Neural progenitor cell (in vitro differentiated cells): ENCODE measurements at regions not wholly inside any gene's neighbourhood (a gene's known extent, or its start where the extent isn't known, plus 50 kb on each side); places are given as distances from the start of the nearest gene placed in this dataset.

Experiments
- DNase-seq: peaks from one replicate; pipeline ENCODE4 v3.0.0-alpha.2; 2016; ENCODE audit warnings: low spot score
- H2AFZ ChIP-seq: fragments of 200-600 bp; sonication (generic); replicated peaks from 2 replicates; pipeline ENCODE4 v1.6.1; 2016; ENCODE audit warnings: antibody characterized with exemption
- H3F3A ChIP-seq: fragments of 200-600 bp; sonication (generic); 2 replicates; pipeline ENCODE4 v1.6.1; 2016; ENCODE audit warnings: antibody characterized with exemption, low read depth
- H3K27ac ChIP-seq: fragments of 200-600 bp; sonication (generic); 2 replicates; pipeline ENCODE4 v1.5.1; 2016; ENCODE audit warnings: mild to moderate bottlenecking
- H3K27me3 ChIP-seq: fragments of 200-600 bp; sonication (generic); 2 replicates; pipeline ENCODE4 v1.6.1; 2016; ENCODE audit warnings: mild to moderate bottlenecking, moderate library complexity
- H3K36me3 ChIP-seq: fragments of 200-600 bp; sonication (generic); 2 replicates; pipeline ENCODE4 v1.5.1; 2016
- H3K4me1 ChIP-seq: fragments of 200-600 bp; sonication (generic); 2 replicates; pipeline ENCODE4 v1.6.1; 2016; ENCODE audit warnings: mixed run types
- H3K4me2 ChIP-seq: fragments of 200-600 bp; sonication (generic); 2 replicates; pipeline ENCODE4 v1.6.1; 2016
- H3K4me3 ChIP-seq: fragments of 200-600 bp; sonication (generic); 2 replicates; pipeline ENCODE4 v1.5.1; 2016
- H3K79me2 ChIP-seq: fragments of 200-600 bp; sonication (generic); 2 replicates; pipeline ENCODE4 v1.6.1; 2016; ENCODE audit warnings: low read depth
- H3K9ac ChIP-seq: fragments of 200-600 bp; sonication (generic); 2 replicates; pipeline ENCODE4 v1.6.1; 2016
- H3K9me3 ChIP-seq: fragments of 200-600 bp; sonication (generic); 2 replicates; pipeline ENCODE4 v1.5.1; 2016; ENCODE audit warnings: low read depth
- H4K20me1 ChIP-seq: fragments of 200-600 bp; sonication (generic); 2 replicates; pipeline ENCODE4 v1.6.1; 2016; ENCODE audit warnings: low read depth
- H3K27ac Mint-ChIP-seq: 3 replicates; pipeline ENCODE4 v1.8.0; 2021; ENCODE audit warnings: mixed read lengths
- H3K27me3 Mint-ChIP-seq: 2 replicates; pipeline ENCODE4 v1.8.0; 2022; ENCODE audit warnings: low read depth, mild to moderate bottlenecking, inconsistent platforms, moderate library complexity, mixed read lengths; ENCODE audit not compliant: insufficient read depth
- H3K36me3 Mint-ChIP-seq: 3 replicates; pipeline ENCODE4 v1.8.0; 2021; ENCODE audit warnings: mixed read lengths
- H3K4me1 Mint-ChIP-seq: 3 replicates; pipeline ENCODE4 v1.8.0; 2021; ENCODE audit warnings: mixed read lengths
- H3K4me3 Mint-ChIP-seq: 3 replicates; pipeline ENCODE4 v1.8.0; 2021; ENCODE audit warnings: mild to moderate bottlenecking, moderate library complexity, mixed read lengths
- H3K9me3 Mint-ChIP-seq: 3 replicates; pipeline ENCODE4 v1.8.0; 2020; ENCODE audit warnings: mixed read lengths
- EZH2 ChIP-seq: fragments of 200-600 bp; sonication (generic); IDR thresholded peaks from 2 replicates; pipeline ENCODE4 v1.6.1; 2017; ENCODE audit warnings: antibody characterized with exemption, mild to moderate bottlenecking, moderate library complexity
- EZH2phosphoT487 ChIP-seq: fragments of 200-600 bp; sonication (generic); IDR thresholded peaks from 2 replicates; pipeline ENCODE4 v1.6.1; 2017; ENCODE audit warnings: antibody characterized with exemption
- TF ChIP-seq, protein P1 (sequence below): fragments of 200-600 bp; sonication (generic); IDR thresholded peaks from 2 replicates; pipeline ENCODE4 v1.5.1; 2017; ENCODE audit warnings: antibody characterized with exemption, mild to moderate bottlenecking

DNA sequence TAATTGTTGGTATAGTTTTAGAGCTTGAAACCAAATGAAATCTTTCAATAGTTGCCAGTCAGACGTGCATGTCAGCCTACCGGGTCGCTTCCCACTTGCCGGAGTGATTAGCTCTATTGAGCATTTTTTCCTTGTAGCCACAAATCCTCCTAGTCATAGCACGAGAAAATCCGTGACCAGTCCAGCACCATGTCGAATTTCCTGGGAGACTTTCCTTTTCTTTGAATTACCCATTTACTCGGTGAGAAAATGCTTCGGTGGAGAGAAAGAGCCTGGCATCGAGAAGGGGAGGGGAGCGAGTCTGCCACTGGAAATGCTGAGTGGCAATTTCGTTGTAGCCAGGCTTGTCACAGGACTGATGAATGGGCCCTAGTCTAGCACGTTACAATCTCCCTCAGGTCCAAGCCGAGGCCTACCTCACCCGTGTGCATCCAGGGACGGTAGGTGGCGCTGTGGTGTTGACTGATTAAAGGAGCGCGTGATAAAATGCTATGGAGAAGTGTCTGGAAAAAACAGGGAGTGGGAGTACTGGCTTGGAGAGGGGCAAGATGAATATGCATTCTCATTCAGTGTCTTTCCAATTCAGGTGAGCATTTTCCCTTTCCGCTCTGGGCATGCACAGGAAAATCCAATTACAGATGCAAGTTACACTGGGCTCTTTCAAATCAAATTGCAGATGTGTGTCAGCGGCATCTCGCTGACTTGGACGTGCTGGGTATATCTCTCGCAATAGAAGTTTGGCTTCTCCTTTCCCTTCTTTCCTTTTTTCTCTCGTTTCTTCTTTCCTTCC is 238.8 kb downstream of the EDEM1 start:
- H3K4me3 Mint-ChIP-seq = no peak overlapping the region
- no peaks in the 10 kb centered on the region for H3F3A ChIP-seq
- no peaks in the 10 kb centered on the region for H3K27me3 ChIP-seq
- H3K79me2 ChIP-seq = no peaks in the 10 kb centered on the region
- TF ChIP-seq, protein P1, sequence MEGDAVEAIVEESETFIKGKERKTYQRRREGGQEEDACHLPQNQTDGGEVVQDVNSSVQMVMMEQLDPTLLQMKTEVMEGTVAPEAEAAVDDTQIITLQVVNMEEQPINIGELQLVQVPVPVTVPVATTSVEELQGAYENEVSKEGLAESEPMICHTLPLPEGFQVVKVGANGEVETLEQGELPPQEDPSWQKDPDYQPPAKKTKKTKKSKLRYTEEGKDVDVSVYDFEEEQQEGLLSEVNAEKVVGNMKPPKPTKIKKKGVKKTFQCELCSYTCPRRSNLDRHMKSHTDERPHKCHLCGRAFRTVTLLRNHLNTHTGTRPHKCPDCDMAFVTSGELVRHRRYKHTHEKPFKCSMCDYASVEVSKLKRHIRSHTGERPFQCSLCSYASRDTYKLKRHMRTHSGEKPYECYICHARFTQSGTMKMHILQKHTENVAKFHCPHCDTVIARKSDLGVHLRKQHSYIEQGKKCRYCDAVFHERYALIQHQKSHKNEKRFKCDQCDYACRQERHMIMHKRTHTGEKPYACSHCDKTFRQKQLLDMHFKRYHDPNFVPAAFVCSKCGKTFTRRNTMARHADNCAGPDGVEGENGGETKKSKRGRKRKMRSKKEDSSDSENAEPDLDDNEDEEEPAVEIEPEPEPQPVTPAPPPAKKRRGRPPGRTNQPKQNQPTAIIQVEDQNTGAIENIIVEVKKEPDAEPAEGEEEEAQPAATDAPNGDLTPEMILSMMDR = peak; percentile 91
- no peak for TF ChIP-seq EZH2
- no peak for TF ChIP-seq EZH2phosphoT487
- H3K4me2 ChIP-seq = no peak overlapping the region
- no peak overlapping the region for H3K9ac ChIP-seq
- H3K27ac ChIP-seq = no peak overlapping the region
- peaks cover 5% of the 10 kb centered on the region for H3K4me1 Mint-ChIP-seq
- peak overlapping the region; percentile 36 for H2AFZ ChIP-seq
- no peaks in the 10 kb centered on the region for H3K36me3 Mint-ChIP-seq
- no peaks in the 10 kb centered on the region for H3K36me3 ChIP-seq
- no peaks in the 10 kb centered on the region for H4K20me1 ChIP-seq
- peak; percentile 92 for DNase-seq
- H3K9me3 ChIP-seq = no peaks in the 10 kb centered on the region
- H3K27ac Mint-ChIP-seq = no peak overlapping the region
- H3K4me1 ChIP-seq = no peaks in the 10 kb centered on the region
- H3K27me3 Mint-ChIP-seq = peaks cover 4% of the 10 kb centered on the region
- H3K4me3 ChIP-seq = no peak overlapping the region
- no peaks in the 10 kb centered on the region for H3K9me3 Mint-ChIP-seq

DNA sequence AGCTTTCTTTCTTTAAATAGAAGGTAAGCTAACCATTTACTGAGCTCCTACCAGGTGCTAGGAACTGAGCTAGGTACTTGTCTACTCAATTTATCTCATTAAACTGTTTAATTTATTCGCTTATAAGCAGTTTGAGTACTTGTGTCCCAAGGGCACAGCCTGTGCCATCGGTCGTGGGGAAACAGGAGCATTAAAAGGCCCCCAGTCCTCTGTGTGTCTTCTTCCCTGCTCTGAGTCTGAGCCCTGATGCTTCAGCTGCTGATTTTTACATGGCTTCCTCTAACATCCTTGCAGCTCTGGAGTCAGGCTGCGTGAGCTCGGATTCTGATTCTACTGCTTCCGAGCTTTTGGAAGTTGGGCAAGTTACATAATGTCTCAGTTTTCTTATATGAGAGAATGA is 239.5 kb downstream of the EDEM1 start:
- no peaks in the 10 kb centered on the region for H3K36me3 Mint-ChIP-seq
- no peaks in the 10 kb centered on the region for H3K27me3 ChIP-seq
- H3K4me2 ChIP-seq = no peak overlapping the region
- H3K27me3 Mint-ChIP-seq = peaks cover 4% of the 10 kb centered on the region
- no peaks in the 10 kb centered on the region for H3K9me3 ChIP-seq
- no peak overlapping the region for H3K27ac Mint-ChIP-seq
- peaks cover 5% of the 10 kb centered on the region for H3K4me1 Mint-ChIP-seq
- H3K27ac ChIP-seq = no peak overlapping the region
- no peaks in the 10 kb centered on the region for H3K79me2 ChIP-seq
- no peaks in the 10 kb centered on the region for H3F3A ChIP-seq
- no peak overlapping the region for H3K9ac ChIP-seq
- no peak overlapping the region for H3K4me3 ChIP-seq
- no peak overlapping the region for H2AFZ ChIP-seq
- no peak for DNase-seq
- H3K4me1 ChIP-seq = no peaks in the 10 kb centered on the region
- H3K9me3 Mint-ChIP-seq = no peaks in the 10 kb centered on the region
- H4K20me1 ChIP-seq = no peaks in the 10 kb centered on the region
- no peaks in the 10 kb centered on the region for H3K36me3 ChIP-seq
- no peak overlapping the region for H3K4me3 Mint-ChIP-seq
- TF ChIP-seq EZH2phosphoT487 = no peak

DNA sequence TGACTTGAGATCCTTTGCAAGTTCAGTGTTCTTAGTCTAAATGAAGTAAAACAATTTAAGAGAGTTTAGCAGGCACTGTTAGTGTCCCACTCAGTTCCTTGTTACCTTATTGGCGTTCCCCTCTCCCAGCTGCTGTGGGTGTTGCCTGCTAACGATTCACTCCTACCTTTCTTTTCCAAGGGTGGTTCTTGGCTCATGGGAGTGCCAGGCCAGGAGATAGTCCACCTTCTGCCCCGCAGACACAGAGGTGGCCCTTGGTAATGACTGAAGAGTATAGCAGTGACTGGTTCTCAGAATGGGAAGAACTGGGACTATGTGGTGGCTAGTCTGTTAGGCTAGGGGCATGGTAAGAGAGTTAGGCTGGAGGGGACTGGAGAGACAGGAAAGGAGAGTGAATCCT is 240.4 kb downstream of the EDEM1 start:
- Histone ChIP-seq H3F3A (no peaks in the 10 kb centered on the region), H3K4me2 (no peak overlapping the region), H2AFZ (no peak overlapping the region), H3K9me3 (no peaks in the 10 kb centered on the region), H3K27me3 (no peaks in the 10 kb centered on the region), H3K4me3 (no peak overlapping the region), H3K4me1 (no peaks in the 10 kb centered on the region), H3K36me3 (no peaks in the 10 kb centered on the region), H4K20me1 (no peaks in the 10 kb centered on the region), H3K27ac (no peak overlapping the region), H3K9ac (no peak overlapping the region), H3K79me2 (no peaks in the 10 kb centered on the region)
- no peak for DNase-seq
- no peak overlapping the region for H3K4me3 Mint-ChIP-seq
- no peak overlapping the region for H3K27ac Mint-ChIP-seq
- H3K36me3 Mint-ChIP-seq = no peaks in the 10 kb centered on the region
- H3K27me3 Mint-ChIP-seq = peaks cover 4% of the 10 kb centered on the region
- TF ChIP-seq EZH2phosphoT487 = no peak
- TF ChIP-seq, protein P1 = no peak
- TF ChIP-seq EZH2 = no peak
- H3K9me3 Mint-ChIP-seq = no peaks in the 10 kb centered on the region
- H3K4me1 Mint-ChIP-seq = peaks cover 5% of the 10 kb centered on the region
